ENCODE measurements at regions not wholly inside any gene's neighbourhood (a gene's known extent, or its start where the extent isn't known, plus 50 kb on each side); places are given as distances from the start of the nearest gene placed in this dataset.

GRCh38 chrX:99588936-99589335 is 821.1 kb downstream of the PCDH19 start:
- Mint-ChIP-seq H3K4me1 (no peaks in the 10 kb centered on the region), H3K9me3 (peaks cover 53% of the 10 kb centered on the region), H3K36me3 (no peaks in the 10 kb centered on the region), H3K4me3 (no peak overlapping the region), H3K27ac (no peak overlapping the region), H3K27me3 (ENCODE audit: low read depth) (no peaks in the 10 kb centered on the region)
- TF ChIP-seq CTCF (IDR thresholded peaks at IDR 0.05; ENCODE audit: unreplicated experiment): no peak
- DNase-seq (ENCODE audit: low spot score in 2 of 2, unreplicated experiment in 2 of 2): no peak

GRCh38 chrX:99572711-99573110 is 837.4 kb downstream of the PCDH19 start:
- Mint-ChIP-seq H3K4me1 (no peaks in the 10 kb centered on the region), H3K4me3 (no peak overlapping the region), H3K27me3 (ENCODE audit: low read depth) (no peaks in the 10 kb centered on the region), H3K36me3 (peaks cover 1% of the 10 kb centered on the region), H3K27ac (no peak overlapping the region), H3K9me3 (peaks cover 61% of the 10 kb centered on the region)
- no peak for DNase-seq (ENCODE audit: low spot score in 2 of 2, unreplicated experiment in 2 of 2)
- no peak for TF ChIP-seq CTCF (IDR thresholded peaks at IDR 0.05; ENCODE audit: unreplicated experiment)

GRCh38 chrX:99549381-99549780 is 860.7 kb downstream of the PCDH19 start:
- no peak for DNase-seq (ENCODE audit: low spot score in 2 of 2, unreplicated experiment in 2 of 2)
- H3K4me1 Mint-ChIP-seq: no peaks in the 10 kb centered on the region
- H3K4me3 Mint-ChIP-seq: no peak overlapping the region
- TF ChIP-seq CTCF (IDR thresholded peaks at IDR 0.05; ENCODE audit: unreplicated experiment): no peak
- no peaks in the 10 kb centered on the region for H3K36me3 Mint-ChIP-seq
- H3K27me3 Mint-ChIP-seq (ENCODE audit: low read depth): no peaks in the 10 kb centered on the region
- H3K9me3 Mint-ChIP-seq: peaks cover 57% of the 10 kb centered on the region
- H3K27ac Mint-ChIP-seq: no peak overlapping the region

GRCh38 chrX:99522450-99522849 is 887.6 kb downstream of the PCDH19 start:
- no peak for TF ChIP-seq CTCF (IDR thresholded peaks at IDR 0.05; ENCODE audit: unreplicated experiment)
- H3K27ac Mint-ChIP-seq: no peak overlapping the region
- no peaks in the 10 kb centered on the region for H3K36me3 Mint-ChIP-seq

GRCh38 chrX:99507768-99508167 is 902.3 kb downstream of the PCDH19 start:
- DNase-seq (ENCODE audit: low spot score in 2 of 2, unreplicated experiment in 2 of 2): no peak
- Mint-ChIP-seq H3K4me1 (no peaks in the 10 kb centered on the region), H3K27ac (no peak overlapping the region), H3K4me3 (no peak overlapping the region), H3K9me3 (peaks cover 15% of the 10 kb centered on the region), H3K27me3 (ENCODE audit: low read depth) (peaks cover 1% of the 10 kb centered on the region), H3K36me3 (no peaks in the 10 kb centered on the region)
- no peak for TF ChIP-seq CTCF (IDR thresholded peaks at IDR 0.05; ENCODE audit: unreplicated experiment)

More at GRCh38 chrX:99522450-99522849, 887.6 kb downstream of the PCDH19 start:
- peaks cover 18% of the 10 kb centered on the region for H3K9me3 Mint-ChIP-seq
- no peak overlapping the region for H3K4me3 Mint-ChIP-seq
- no peak for DNase-seq (ENCODE audit: low spot score in 2 of 2, unreplicated experiment in 2 of 2)
- no peaks in the 10 kb centered on the region for H3K4me1 Mint-ChIP-seq
- no peaks in the 10 kb centered on the region for H3K27me3 Mint-ChIP-seq (ENCODE audit: low read depth)

GRCh38 chrX:99495453-99495852 is 914.6 kb downstream of the PCDH19 start:
- H3K27me3 Mint-ChIP-seq (ENCODE audit: low read depth): no peaks in the 10 kb centered on the region
- H3K4me3 Mint-ChIP-seq: no peak overlapping the region
- H3K27ac Mint-ChIP-seq: no peak overlapping the region
- TF ChIP-seq CTCF (IDR thresholded peaks at IDR 0.05; ENCODE audit: unreplicated experiment): no peak
- H3K4me1 Mint-ChIP-seq: no peaks in the 10 kb centered on the region
- no peaks in the 10 kb centered on the region for H3K36me3 Mint-ChIP-seq
- H3K9me3 Mint-ChIP-seq: peaks cover 27% of the 10 kb centered on the region
- no peak for DNase-seq (ENCODE audit: low spot score in 2 of 2, unreplicated experiment in 2 of 2)
